MM.1S (cell line): ENCODE measurements at regions not wholly inside any gene's neighbourhood (a gene's known extent, or its start where the extent isn't known, plus 50 kb on each side); places are given as distances from the start of the nearest gene placed in this dataset.

ENCODE experiments used
- DNase-seq: peaks from one replicate; pipeline ENCODE4 v3.0.0-alpha.2; 2015
- H2AFZ ChIP-seq: fragments of 300-600 bp; sonication (generic); 2 replicates; pipeline ENCODE4 v1.6.0; 2016; ENCODE audit warnings: antibody characterized with exemption, low read length
- H3F3A ChIP-seq: fragments of 300-600 bp; sonication (generic); 2 replicates; pipeline ENCODE4 v1.6.1; 2016; ENCODE audit warnings: mild to moderate bottlenecking, antibody characterized with exemption, low read length, moderate library complexity, mixed read lengths; ENCODE audit not compliant: insufficient read depth
- H3K27ac ChIP-seq: fragments of 300-600 bp; sonication (generic); 2 replicates; pipeline ENCODE4 v1.5.1; 2016; ENCODE audit warnings: mild to moderate bottlenecking, low read length
- H3K27me3 ChIP-seq: fragments of 300-600 bp; sonication (generic); replicated peaks from 2 replicates; pipeline ENCODE4 v1.6.0; 2016; ENCODE audit warnings: low read length; ENCODE audit not compliant: insufficient read depth
- H3K36me3 ChIP-seq: fragments of 300-600 bp; sonication (generic); replicated peaks from 2 replicates; pipeline ENCODE4 v1.6.1; 2016; ENCODE audit warnings: mild to moderate bottlenecking, low read length, mixed read lengths; ENCODE audit not compliant: insufficient read depth
- H3K4me1 ChIP-seq: fragments of 300-600 bp; sonication (generic); 2 replicates; pipeline ENCODE4 v1.6.1; 2016; ENCODE audit warnings: low read length, mixed read lengths
- H3K4me2 ChIP-seq: fragments of 300-600 bp; sonication (generic); 2 replicates; pipeline ENCODE4 v1.6.0; 2016; ENCODE audit warnings: low read depth, low read length
- H3K4me3 ChIP-seq: fragments of 300-600 bp; sonication (generic); 2 replicates; pipeline ENCODE4 v1.5.1; 2016; ENCODE audit warnings: low read length, mixed read lengths
- H3K79me2 ChIP-seq: fragments of 300-600 bp; sonication (generic); 2 replicates; pipeline ENCODE4 v1.6.1; 2016; ENCODE audit warnings: mixed run types, low read length, mixed read lengths
- H3K9ac ChIP-seq: fragments of 300-600 bp; sonication (generic); 2 replicates; pipeline ENCODE4 v1.6.1; 2016; ENCODE audit warnings: low read length, mixed read lengths
- H3K9me2 ChIP-seq: fragments of 300-600 bp; sonication (generic); replicated peaks from 2 replicates; pipeline ENCODE4 v1.6.1; 2016; ENCODE audit warnings: mild to moderate bottlenecking, low read length, mixed read lengths; ENCODE audit not compliant: insufficient read depth
- H3K9me3 ChIP-seq: fragments of 300-600 bp; sonication (generic); replicated peaks from 2 replicates; pipeline ENCODE4 v1.6.1; 2016; ENCODE audit warnings: mild to moderate bottlenecking, low read length, mixed read lengths; ENCODE audit not compliant: insufficient read depth
- H4K20me1 ChIP-seq: fragments of 300-600 bp; sonication (generic); 2 replicates; pipeline ENCODE4 v1.6.1; 2016; ENCODE audit warnings: mild to moderate bottlenecking, low read length, moderate library complexity, mixed read lengths; ENCODE audit not compliant: insufficient read depth
- CTCF ChIP-seq: fragments of 300-600 bp; sonication (generic); IDR thresholded peaks from 2 replicates; pipeline ENCODE4 v1.5.1; 2016; ENCODE audit warnings: antibody characterized with exemption, low read length, mixed read lengths
- EZH2 ChIP-seq: fragments of 300-600 bp; sonication (generic); optimal IDR thresholded peaks from 2 replicates; pipeline ENCODE3; 2017; ENCODE audit warnings: low read depth, mild to moderate bottlenecking, antibody characterized with exemption, low read length, mixed read lengths
- EZH2phosphoT487 ChIP-seq: fragments of 300-600 bp; sonication (generic); IDR thresholded peaks from 2 replicates; pipeline ENCODE4 v1.6.1; 2018; ENCODE audit warnings: antibody characterized with exemption, low read length

- Histone ChIP-seq H3K4me3 (no peak overlapping the region), H3K4me2 (no peak overlapping the region)
These were observed 67.4 kb upstream of the CLCN4 start for GRCh38 chrX:10089378-10089795.

GRCh38 chrX:10090319-10090718 is 66.5 kb upstream of the CLCN4 start:
- Histone ChIP-seq H3K9me2 (no peaks in the 10 kb centered on the region), H2AFZ (no peak overlapping the region), H3F3A (peaks cover 3% of the 10 kb centered on the region; the same call in 1 of the 2 replicates), H3K36me3 (no peaks in the 10 kb centered on the region), H3K4me1 (peaks cover 8% of the 10 kb centered on the region; the same call in 1 of the 2 replicates), H3K4me3 (no peak overlapping the region), H3K4me2 (no peak overlapping the region), H3K79me2 (peaks cover 12% of the 10 kb centered on the region), H3K9ac (no peak overlapping the region), H3K9me3 (no peaks in the 10 kb centered on the region), H3K27ac (no peak overlapping the region), H4K20me1 (no peaks in the 10 kb centered on the region), H3K27me3 (no peaks in the 10 kb centered on the region)
- DNase-seq, result no peak
- no peak for TF ChIP-seq EZH2

More at GRCh38 chrX:10089378-10089795, 67.4 kb upstream of the CLCN4 start:
- H3K27ac ChIP-seq, result no peak overlapping the region
- H3K4me1 ChIP-seq, result peaks cover 16% of the 10 kb centered on the region
- DNase-seq, result no peak
- no peaks in the 10 kb centered on the region for H3K9me2 ChIP-seq
- H3K27me3 ChIP-seq, result no peaks in the 10 kb centered on the region
- H3K79me2 ChIP-seq, result peaks cover 17% of the 10 kb centered on the region
- H3F3A ChIP-seq, result peaks cover 10% of the 10 kb centered on the region
- TF ChIP-seq CTCF, result no peak
- TF ChIP-seq EZH2phosphoT487, result no peak
- TF ChIP-seq EZH2, result no peak
- H3K9me3 ChIP-seq, result no peaks in the 10 kb centered on the region
- H2AFZ ChIP-seq, result no peak overlapping the region
- H4K20me1 ChIP-seq, result no peaks in the 10 kb centered on the region
- H3K36me3 ChIP-seq, result no peaks in the 10 kb centered on the region
- H3K9ac ChIP-seq, result no peak overlapping the region

GRCh38 chrX:10095246-10095645 is 61.5 kb upstream of the CLCN4 start:
- Histone ChIP-seq H3K9me2 (no peaks in the 10 kb centered on the region), H3F3A (peaks cover 10% of the 10 kb centered on the region; the same call in 1 of the 2 replicates), H3K79me2 (peaks cover 19% of the 10 kb centered on the region), H2AFZ (no peak overlapping the region), H3K4me3 (no peak overlapping the region), H3K9me3 (no peaks in the 10 kb centered on the region), H3K9ac (no peak overlapping the region), H3K36me3 (no peaks in the 10 kb centered on the region; the same call in 1 of the 2 replicates), H3K27me3 (no peaks in the 10 kb centered on the region), H3K4me2 (no peak overlapping the region), H3K4me1 (peaks cover 16% of the 10 kb centered on the region), H4K20me1 (no peaks in the 10 kb centered on the region), H3K27ac (no peak overlapping the region)
- no peak for TF ChIP-seq EZH2
- TF ChIP-seq EZH2phosphoT487, result no peak
- no peak for TF ChIP-seq CTCF
- no peak for DNase-seq

- no peak overlapping the region for H3K4me3 ChIP-seq
- peaks cover 10% of the 10 kb centered on the region; the same call in 1 of the 2 replicates for H3F3A ChIP-seq
- H3K4me1 ChIP-seq, result peaks cover 16% of the 10 kb centered on the region
- H3K9ac ChIP-seq, result no peak overlapping the region
- H3K27me3 ChIP-seq, result no peaks in the 10 kb centered on the region
- no peak overlapping the region for H3K4me2 ChIP-seq
- no peaks in the 10 kb centered on the region; the same call in 1 of the 2 replicates for H3K36me3 ChIP-seq
- TF ChIP-seq EZH2 (no peak), EZH2phosphoT487 (no peak), CTCF (no peak)
- H2AFZ ChIP-seq, result no peak overlapping the region
- DNase-seq, result no peak
- H3K9me3 ChIP-seq, result no peaks in the 10 kb centered on the region
- peaks cover 25% of the 10 kb centered on the region for H3K79me2 ChIP-seq
- no peak overlapping the region for H3K27ac ChIP-seq
- H3K9me2 ChIP-seq, result no peaks in the 10 kb centered on the region
- H4K20me1 ChIP-seq, result no peaks in the 10 kb centered on the region
These were observed 60.9 kb upstream of the CLCN4 start for GRCh38 chrX:10095698-10096432.
